ENCODE measurements at regions not wholly inside any gene's neighbourhood (a gene's known extent, or its start where the extent isn't known, plus 50 kb on each side); places are given as distances from the start of the nearest gene placed in this dataset.
"Not testable (repeated sequence)": the region's sequence is repeated elsewhere in the genome, so short reads cannot be mapped to it uniquely, and the experiment has no call there.

DNA sequence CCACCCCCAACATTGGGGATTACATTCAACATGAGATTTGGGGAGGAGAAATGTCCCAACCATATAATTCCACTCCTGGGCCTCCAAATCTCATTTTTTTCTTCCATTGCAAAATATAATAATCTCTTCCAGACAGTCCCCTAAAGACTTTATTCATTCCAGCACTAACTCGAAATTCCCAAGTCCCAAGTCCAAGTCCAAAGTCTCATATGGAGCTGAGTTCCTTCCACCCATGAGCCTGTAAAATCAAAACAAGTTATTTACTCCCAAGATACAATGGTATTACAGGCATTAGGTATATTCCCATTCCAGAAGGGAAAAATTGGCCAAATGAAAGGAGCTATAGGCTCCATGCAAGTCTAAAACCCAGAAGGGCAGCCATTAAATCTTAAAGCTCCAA, 56.7 kb downstream of the P2RY1 start:
- DNase-seq (ENCODE audit: extremely low spot score, insufficient read length, low read depth) (no peak), FAIRE-seq (no peak)

DNA sequence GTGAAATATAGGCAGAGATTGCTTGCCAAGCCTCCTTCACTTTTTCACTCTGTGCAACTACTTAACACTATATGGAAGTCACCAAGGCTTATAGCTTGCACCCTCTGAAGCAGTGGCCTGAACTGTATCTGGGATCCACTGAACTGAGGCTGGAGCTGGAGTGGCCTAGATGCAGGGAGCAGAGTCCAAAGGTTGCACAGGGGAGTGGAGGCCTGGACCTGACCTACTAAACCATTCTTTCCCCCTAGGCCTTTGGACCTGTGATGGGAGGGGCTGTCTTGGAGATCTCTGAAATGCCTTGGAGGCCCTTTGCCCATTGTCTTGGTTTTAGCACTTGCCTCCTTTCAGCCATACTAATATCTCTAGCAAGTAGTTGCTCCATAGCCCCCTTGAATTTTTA, 57.5 kb downstream of the P2RY1 start:
- DNase-seq (ENCODE audit: extremely low spot score, insufficient read length, low read depth) (no peak), FAIRE-seq (no peak)

DNA sequence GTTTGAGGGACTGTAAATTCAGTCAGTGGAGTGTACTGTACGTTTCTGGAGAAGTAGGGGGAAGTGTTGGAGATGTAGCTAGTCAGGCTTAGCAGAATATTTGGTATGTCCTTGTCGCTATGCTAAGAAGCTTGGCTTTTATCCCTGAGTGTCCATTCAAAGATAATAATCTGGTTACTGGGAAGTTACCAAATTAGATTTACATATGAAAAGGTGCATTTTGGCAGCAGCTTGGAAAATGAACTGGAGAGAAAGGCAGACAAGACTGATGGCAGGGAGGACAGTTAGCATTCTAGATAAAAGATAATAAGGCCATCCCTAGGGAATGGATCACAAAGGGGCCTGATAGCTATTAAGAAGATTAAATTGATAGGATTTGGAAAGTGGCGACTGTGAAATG, 58.7 kb downstream of the P2RY1 start:
- FAIRE-seq = no peak
- DNase-seq (ENCODE audit: extremely low spot score, insufficient read length, low read depth) = no peak

DNA sequence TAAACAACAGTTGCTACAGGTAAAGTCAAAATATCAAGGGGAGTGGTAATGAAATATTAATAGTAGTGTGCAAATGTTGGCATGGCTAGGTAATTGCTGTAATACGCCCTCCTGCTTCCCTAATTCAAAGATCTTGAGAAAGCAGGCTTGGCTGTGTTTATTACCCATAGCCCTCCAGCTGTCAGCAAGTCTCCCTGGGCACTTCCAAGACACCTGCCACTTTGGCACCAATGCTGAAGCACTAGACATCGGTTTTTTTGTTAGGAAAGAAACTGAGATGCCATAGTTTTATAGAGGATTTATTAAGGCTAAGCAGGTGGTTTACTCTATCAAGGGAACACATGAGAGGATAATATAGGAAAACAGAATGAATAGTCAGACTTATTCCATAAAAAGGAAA, 64.4 kb downstream of the P2RY1 start:
- no peak for FAIRE-seq
- no peak for DNase-seq (ENCODE audit: extremely low spot score, insufficient read length, low read depth)

DNA sequence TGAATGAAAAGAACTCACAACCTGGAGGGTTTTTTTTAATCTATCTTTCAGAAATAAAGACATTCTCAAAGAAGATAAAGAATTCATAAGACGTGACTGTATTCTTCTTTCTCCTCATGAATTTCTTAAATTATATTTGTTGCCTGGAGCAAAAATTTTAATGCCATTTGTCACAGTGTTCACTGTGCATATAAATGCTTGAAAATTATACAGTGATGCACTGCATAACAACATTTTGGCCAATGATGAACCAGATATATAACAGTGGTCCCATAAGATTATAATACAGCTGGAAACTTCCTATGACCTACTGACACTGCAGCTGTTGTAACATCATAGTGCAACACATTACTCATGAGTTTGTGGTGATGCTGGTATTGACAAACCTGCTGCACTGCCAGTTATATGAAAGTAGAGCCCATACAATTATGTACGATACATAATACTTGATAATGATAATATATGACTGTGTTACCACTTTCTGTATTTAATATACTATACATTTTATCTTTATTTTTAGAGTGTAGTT, 67.3 kb downstream of the P2RY1 start:
- DNase-seq (ENCODE audit: extremely low spot score, insufficient read length, low read depth) = no peak
- FAIRE-seq = no peak

DNA sequence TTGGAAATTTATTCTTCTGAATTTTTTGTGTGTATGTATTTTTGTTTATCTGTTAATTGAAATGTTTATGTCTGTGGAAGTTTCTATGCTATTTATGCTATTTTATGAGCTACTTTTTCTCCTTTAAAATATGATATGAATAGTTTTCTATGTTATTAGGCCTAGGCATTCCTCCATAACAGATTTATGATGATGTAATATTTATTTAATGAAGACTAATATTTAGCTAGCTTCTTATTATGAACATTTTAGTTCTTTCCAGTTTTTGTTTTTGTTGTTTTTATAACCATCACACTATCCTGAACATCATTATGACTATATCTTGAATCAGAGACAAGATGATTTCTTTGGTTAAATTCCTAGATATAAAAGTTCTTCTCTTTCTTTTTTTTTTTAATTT, 70.7 kb downstream of the P2RY1 start:
- no peak for FAIRE-seq
- DNase-seq (ENCODE audit: extremely low spot score, insufficient read length, low read depth) = no peak

DNA sequence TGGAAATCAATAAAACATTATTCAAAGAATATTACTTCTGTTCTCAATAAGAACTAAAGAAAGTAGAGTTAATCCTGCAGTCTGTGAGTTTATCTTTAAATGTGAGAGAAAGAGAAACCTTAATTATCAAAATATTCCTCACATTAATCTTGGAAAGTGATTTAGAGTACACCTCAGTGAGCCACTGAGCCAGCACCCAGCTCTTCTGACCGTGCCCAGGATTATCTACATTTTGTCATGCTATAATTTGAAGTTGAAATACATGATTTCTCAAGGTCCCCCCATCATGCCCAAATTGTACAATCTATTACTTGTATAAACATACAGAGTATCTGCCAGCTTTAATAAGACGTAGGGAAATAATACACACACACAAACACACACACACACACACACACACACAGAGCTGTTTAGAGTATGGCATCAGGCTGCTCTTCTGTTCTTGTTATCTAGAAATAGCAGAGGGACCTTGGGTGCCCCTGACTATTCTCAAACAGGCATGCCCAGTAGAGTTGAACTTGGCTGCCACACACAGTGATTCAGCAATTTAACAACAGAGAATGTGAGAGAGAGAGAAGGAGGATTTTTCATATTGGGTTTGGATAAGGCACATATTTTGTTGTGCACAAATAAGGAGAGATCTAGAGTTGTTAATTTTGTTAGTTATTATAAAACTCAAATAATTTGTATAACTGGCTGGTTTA, 74.4 kb downstream of the P2RY1 start:
- FAIRE-seq = no peak
- no peak for DNase-seq (ENCODE audit: extremely low spot score, insufficient read length, low read depth)

DNA sequence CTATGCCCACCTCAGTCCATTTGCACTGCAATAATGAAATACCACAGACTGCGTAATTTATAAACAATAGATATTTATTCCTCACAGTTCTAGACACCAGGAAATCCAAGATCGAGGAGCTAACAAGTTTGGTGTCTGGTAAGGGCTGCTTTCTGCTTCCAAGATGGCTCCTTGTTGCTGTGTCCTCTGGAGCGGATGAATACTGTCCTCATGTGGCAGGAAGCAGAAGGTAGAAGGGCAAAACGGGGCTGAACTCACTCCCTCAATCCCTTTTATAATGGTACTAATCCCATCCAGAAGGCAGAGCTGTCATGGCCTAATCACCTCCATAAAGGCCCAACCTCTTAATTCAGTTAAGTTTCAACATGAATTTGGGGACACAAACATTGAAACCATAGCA, 75.3 kb downstream of the P2RY1 start:
- FAIRE-seq = no peak

DNA sequence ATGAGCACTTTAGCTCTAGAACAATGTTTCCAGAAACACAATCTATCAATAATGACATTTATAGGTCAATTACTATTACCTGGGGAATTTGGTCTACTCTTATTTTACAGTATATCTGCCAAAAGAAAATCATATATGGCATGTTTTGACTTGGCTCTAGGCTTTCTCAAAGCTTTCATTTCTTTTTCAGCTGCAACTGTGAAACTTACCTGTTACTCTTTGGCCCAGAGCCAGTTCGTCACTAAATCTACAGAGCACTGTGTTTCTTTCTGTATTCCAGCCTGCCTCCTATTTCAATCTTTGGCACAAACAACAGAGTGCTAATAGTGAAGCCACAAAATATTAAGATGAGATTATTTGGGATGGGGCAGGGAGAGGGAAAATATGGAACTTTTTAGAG, 76.0 kb downstream of the P2RY1 start:
- no peak for FAIRE-seq

More for the DNA sequence above, 75.3 kb downstream of the P2RY1 start:
- DNase-seq (ENCODE audit: extremely low spot score, insufficient read length, low read depth) = no peak

DNA sequence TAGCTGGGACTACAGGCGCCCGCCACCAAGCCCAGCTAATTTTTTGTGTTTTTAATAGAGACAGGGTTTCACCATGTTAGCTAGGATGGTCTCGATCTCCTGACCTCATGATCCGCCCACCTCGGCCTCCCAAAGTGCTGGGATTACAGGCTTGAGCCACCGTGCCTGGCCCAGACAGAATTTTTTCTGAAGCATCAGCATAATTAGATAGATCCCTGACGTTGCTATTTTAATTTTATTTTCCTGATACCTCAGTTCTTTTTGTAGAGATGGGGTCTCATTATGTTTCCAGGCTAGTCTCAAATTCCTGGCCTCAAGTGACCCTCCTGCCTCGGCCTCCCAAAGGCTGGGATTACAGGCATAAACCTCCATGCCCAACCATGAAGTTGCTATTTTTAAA, 79.8 kb downstream of the P2RY1 start:
- FAIRE-seq = not testable (repeated sequence)

More for the DNA sequence above, 76.0 kb downstream of the P2RY1 start:
- no peak for DNase-seq (ENCODE audit: extremely low spot score, insufficient read length, low read depth)

DNA sequence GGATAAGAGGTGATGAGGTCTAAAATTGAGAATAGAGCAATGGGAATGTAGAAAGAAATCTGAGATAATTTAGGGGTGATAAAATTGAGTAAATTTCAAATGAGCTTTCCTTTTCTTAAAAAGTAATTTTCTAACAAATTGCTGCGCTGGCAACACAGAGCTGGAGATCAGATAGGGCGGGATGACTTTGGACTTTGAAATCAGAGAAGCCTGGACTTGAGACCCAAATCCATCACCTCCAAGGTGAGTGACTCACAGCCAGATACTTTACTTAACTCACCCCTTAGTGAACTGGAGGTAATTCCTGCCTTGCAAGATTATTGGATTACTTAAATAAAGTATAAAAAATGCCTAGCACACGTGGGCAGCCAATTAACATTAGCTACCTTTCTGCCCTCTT, 80.8 kb downstream of the P2RY1 start:
- FAIRE-seq (no peak), DNase-seq (ENCODE audit: extremely low spot score, insufficient read length, low read depth) (no peak)

More for the DNA sequence above, 79.8 kb downstream of the P2RY1 start:
- DNase-seq (ENCODE audit: extremely low spot score, insufficient read length, low read depth) = not testable (repeated sequence)

DNA sequence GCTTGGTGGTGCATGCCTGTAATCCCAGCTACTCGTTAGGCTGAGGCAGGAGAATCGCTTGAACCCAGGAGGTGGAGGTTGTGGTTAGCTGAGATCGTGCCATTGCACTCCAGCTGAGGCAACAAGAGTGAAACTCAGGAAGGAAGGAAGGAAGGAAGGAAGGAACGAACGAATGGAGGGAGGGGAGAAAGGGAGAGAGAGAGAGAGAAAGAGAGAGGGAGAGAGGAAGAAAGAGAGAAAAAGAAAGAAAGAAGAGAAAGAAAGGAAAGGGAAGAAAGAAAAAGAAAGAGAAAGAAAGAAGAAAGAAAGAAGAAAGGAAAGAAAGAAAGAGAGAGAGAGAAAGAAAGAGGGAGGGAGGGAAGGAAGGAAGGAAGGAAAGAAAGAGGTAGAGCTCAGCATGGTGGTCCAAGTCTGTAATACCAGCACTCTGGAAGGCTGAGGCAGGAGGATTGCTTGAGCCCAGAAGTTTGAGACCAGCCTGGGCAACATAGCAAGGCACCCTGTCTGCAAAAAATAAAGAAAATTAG, 81.9 kb downstream of the P2RY1 start:
- no peak for FAIRE-seq
- DNase-seq (ENCODE audit: extremely low spot score, insufficient read length, low read depth) = no peak

DNA sequence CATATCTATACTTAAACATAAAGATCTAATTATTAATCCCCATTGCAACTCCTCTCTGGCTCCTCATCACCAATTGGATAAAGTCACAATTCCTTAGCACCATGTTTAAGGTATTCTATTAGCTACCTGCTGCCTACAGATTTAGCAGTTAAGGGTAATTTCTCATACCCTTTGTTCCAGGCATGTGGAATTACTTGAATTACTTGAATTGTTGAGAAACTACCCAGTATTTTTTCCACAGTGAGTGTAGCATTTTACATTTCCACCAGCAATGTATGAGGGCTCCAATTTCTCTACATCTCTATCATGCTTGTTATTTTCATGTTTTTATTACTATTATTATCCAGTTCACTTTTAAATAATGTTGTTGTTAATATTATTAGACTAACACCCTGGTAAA, 86.4 kb downstream of the P2RY1 start:
- FAIRE-seq = no peak
- DNase-seq (ENCODE audit: extremely low spot score, insufficient read length, low read depth) = no peak

DNA sequence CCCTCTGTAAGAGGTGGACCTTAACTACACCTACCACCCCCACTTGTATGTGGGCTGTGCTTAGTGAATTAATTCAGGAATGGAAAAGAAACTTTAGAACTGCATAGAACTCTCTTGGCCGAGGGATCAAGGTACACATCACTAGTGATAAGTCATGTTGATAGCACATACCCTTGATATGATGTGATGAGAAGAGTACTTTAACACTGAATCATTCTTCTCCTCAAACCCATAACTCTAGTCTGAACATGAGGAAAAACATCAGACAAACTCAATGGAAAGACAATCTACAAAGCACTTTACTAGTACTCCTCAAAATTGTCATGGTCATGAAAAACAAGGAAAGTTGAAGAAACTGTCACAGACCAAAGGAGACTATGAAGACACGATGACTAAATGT, 87.6 kb downstream of the P2RY1 start:
- no peak for FAIRE-seq
- DNase-seq (ENCODE audit: extremely low spot score, insufficient read length, low read depth) = no peak

DNA sequence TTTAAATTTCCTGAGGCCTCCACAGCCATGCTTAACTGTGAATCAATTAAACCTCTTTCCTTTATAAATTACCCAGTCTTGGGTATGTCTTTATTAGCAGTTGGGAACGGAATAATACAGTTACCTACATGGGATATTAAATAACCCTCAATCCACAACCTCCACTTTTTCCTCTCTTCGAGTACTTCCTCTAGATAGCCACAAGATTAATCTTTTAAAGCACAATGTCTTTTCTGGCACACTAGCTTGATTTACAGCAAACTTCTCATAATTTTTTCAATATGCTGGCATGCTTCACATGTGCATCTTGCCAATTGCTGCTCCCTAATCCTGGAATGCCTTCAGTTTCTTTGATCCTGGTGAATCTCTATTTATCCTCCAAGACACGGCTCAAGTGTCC, 92.2 kb downstream of the P2RY1 start:
- DNase-seq (ENCODE audit: extremely low spot score, insufficient read length, low read depth) (no peak), FAIRE-seq (no peak)

DNA sequence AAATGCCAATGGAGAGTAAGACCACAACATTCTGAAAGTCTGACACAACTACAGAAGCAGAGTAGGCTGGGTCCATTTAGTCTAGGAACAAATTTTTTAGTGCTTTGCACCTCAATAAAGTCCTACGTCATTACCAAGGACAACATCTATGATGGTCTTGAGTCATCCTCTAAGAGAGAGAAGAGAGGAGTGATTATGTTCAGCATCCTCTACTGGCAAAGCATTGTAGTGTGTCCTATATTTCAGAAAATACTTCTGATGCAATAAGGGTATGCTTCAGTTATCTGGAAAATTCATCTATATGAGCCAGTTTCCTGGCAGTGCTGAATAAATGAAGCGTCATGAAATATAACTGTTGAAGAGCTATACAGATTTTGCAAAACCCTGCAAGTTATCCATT, 95.6 kb downstream of the P2RY1 start:
- no peak for DNase-seq (ENCODE audit: extremely low spot score, insufficient read length, low read depth)

DNA sequence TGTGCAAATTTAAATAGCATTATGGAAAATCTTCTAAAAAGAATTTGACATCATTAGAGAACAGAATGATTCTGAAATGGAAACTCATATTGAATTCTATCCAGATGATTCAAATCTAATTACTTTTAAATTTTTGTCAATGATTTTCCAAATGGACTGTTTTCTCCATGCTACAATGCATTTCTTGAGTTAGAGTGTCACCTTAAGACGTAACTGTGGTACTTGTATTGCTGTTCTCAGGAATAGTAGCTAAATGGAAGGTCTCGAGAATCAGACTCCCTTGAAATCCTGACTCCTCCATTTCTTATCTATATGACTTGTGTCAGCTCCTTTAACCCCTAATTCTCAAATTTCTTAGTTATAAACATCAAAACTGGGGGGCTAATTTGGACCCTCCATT, 102.3 kb downstream of the P2RY1 start:
- FAIRE-seq (no peak), DNase-seq (ENCODE audit: extremely low spot score, insufficient read length, low read depth) (no peak)

More for the DNA sequence above, 95.6 kb downstream of the P2RY1 start:
- FAIRE-seq = no peak

DNA sequence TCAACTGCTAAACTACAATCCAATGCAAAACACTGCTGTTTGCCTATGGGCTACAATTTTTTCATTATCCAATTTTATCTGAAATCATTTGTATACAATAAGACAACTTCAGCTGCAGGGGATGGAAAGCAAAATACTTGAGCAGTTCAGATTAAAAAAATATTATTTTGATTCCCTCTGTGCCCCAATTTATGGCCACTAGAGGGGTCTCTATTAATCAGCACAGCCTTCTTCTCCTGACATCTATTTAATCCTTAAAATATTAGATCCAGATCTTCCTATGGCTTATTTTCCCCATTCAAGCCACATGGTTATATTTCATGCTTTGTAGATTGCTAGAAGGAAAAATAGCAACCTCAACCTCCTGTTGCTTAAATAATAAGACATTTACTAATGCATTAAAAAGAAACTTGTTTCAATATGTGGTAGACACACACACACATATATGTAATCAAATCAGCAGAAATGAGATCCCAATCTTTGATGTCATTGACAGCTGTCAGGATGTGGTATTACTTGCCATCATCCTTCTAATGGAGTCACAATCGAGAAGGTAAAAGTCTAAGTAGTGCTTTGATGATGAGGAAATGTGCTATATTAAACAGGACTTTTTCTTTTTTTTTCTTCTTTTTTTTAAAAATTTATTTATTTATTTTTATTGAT, 104.2 kb downstream of the P2RY1 start:
- no peak for FAIRE-seq

DNA sequence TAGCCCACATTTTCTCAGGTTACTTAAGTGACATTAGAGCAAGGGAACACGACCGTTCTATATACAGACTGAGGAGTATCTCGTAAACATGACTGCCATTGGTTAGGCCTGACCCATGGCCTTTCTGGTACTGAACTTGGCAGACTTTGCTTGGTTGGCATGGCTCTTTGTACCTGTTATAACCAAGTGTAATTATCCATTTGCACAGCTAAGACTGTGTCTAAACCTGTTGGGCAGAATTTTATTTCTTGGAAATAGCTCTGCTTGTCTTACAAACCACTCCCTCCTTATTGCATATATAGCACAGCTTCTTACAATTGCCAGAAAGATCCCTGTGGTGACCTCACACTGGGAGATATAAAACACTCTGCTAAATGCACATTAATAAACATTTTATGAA, 106.9 kb downstream of the P2RY1 start:
- DNase-seq (ENCODE audit: extremely low spot score, insufficient read length, low read depth) (no peak), FAIRE-seq (no peak)

More for the DNA sequence above, 104.2 kb downstream of the P2RY1 start:
- DNase-seq (ENCODE audit: extremely low spot score, insufficient read length, low read depth) = no peak

DNA sequence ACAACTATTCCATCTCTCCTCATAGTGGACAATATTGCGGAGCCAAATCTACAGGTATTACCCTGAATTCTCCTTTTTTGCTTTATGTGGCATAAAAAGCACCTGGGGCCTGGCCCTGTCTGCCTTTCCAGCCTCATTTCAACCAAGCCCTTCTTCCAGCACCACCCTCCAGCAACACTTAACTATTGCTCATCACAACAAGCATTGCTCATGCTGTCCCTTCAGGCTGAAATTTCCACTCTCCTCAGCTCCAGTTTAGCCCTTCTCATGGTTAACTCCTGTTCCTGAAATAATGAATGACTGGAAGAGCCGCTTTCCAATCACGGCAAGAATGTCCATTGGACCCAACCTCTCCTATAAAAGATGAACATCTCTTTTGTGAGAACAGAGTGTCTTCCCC, 107.4 kb downstream of the P2RY1 start:
- FAIRE-seq (no peak), DNase-seq (ENCODE audit: extremely low spot score, insufficient read length, low read depth) (no peak)

DNA sequence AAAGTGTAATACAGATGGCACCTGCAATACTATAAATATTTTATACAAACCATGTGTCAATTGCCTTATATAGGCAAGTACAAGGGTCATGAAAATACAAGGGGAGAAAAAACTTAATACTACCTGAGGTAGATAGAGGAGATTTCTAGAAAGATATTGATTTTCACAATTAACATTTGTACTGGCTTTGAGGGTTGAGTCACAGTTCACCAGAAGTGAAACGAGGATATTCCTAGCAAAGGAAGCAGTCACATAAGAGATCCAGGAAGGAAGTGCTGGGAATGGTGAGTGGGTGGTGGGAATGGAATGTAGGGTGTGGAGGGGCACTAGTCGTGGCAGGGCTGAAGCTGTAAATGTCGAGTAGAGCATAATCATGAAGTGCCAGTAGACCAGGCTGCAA, 108.7 kb downstream of the P2RY1 start:
- FAIRE-seq (no peak), DNase-seq (ENCODE audit: extremely low spot score, insufficient read length, low read depth) (no peak)

Measured in GM18507 (cell line).